ENCODE measurements at regions not wholly inside any gene's neighbourhood (a gene's known extent, or its start where the extent isn't known, plus 50 kb on each side); places are given as distances from the start of the nearest gene placed in this dataset.

DNA sequence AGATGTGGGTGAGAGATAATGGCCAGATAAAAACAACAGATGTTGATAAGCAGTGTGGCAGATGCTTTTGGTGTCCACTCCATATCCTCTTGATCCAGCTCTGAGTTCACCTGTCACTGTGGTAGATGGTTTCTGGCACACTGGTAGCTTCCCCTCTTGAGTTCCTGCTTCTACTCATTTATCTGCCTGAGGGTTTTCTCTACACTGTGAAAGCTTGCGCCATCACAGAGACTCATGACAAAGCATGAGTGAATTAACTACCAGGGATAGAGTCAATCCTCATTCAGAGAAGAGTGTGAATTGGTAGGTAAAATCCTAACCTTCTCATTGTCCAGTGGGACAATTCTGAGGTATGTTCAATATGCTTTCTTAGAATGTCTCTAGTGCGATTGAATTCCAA is 50.0 kb upstream of the ARHGEF26 start:
- no peak for DNase-seq
- intact Hi-C loops (cut with DNase I; ENCODE audit: low total_unique reads), result no loop called here
- no peak for TF ChIP-seq POLR2AphosphoS5 (IDR thresholded peaks at IDR 0.05)
- TF ChIP-seq POLR2A (IDR thresholded peaks at IDR 0.05), result no peak
- TF ChIP-seq, protein P1, sequence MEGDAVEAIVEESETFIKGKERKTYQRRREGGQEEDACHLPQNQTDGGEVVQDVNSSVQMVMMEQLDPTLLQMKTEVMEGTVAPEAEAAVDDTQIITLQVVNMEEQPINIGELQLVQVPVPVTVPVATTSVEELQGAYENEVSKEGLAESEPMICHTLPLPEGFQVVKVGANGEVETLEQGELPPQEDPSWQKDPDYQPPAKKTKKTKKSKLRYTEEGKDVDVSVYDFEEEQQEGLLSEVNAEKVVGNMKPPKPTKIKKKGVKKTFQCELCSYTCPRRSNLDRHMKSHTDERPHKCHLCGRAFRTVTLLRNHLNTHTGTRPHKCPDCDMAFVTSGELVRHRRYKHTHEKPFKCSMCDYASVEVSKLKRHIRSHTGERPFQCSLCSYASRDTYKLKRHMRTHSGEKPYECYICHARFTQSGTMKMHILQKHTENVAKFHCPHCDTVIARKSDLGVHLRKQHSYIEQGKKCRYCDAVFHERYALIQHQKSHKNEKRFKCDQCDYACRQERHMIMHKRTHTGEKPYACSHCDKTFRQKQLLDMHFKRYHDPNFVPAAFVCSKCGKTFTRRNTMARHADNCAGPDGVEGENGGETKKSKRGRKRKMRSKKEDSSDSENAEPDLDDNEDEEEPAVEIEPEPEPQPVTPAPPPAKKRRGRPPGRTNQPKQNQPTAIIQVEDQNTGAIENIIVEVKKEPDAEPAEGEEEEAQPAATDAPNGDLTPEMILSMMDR (IDR thresholded peaks at IDR 0.05 in 8 of 11, conservative IDR thresholded peaks at IDR 0.05 in 3 of 11), result no peak
- Histone ChIP-seq H3K27ac (no peak overlapping the region), H3K4me1 (no peaks in the 10 kb centered on the region), H3K9me3 (peaks cover 0 to 10% (median 1%) of the 10 kb centered on the region in 8 donors), H3K4me3 (no peak overlapping the region), H3K36me3 (no peaks in the 10 kb centered on the region), H3K27me3 (replicated peaks in 1 of 7) (no peaks in the 10 kb centered on the region)
- WGBS, 5 donors, result 84 to 92% (median 88%) methylated on average over 2 of the region's 2 CpGs

Small RNAs in the stretch of these regions (small RNA-seq; reads per million reads assigned to genes)
- gene RF00019 (0 reads per million in 4 donors), gene RF00096 (0 reads per million in 4 donors), gene RNU6-901P (0 reads per million in 4 donors)

Data from spleen (tissue), 11 donors.